Uterus (tissue), 2 donors: ENCODE measurements at regions not wholly inside any gene's neighbourhood (a gene's known extent, or its start where the extent isn't known, plus 50 kb on each side); places are given as distances from the start of the nearest gene placed in this dataset.

Experiments
- CTCF ChIP-seq, 4 experiments: fragments of 200-600 bp in 2 of 4; fragments of 450-650 bp in 2 of 4; sonication (generic) in 2 of 4; IDR thresholded peaks; one replicate each; pipeline ENCODE4 v1.5.1; 2016 to 2019; ENCODE audit warnings: antibody characterized with exemption in 4 of 4, mild to moderate bottlenecking in 2 of 4, moderate library complexity in 1 of 4
- POLR2A ChIP-seq, 2 donors: fragments of 450-650 bp; IDR thresholded peaks; one replicate each; pipeline ENCODE4 v1.6.1; 2016; ENCODE audit warnings: antibody characterized with exemption in 2 of 2, mild to moderate bottlenecking in 1 of 2, moderate library complexity in 1 of 2

GRCh38 chr10:36533316-36533715 lies 592.1 kb upstream of the ANKRD30A start:
- TF ChIP-seq CTCF (IDR thresholded peaks at IDR 0.05) (no peak), POLR2A (IDR thresholded peaks at IDR 0.05) (no peak)
